B cell (primary cell): ENCODE measurements at regions not wholly inside any gene's neighbourhood (a gene's known extent, or its start where the extent isn't known, plus 50 kb on each side); places are given as distances from the start of the nearest gene placed in this dataset.
"Not testable (repeated sequence)": the region's sequence is repeated elsewhere in the genome, so short reads cannot be mapped to it uniquely, and the experiment has no call there.

Experiments used
- ATAC-seq: fragments of 200-7000 bp; cut with Tn5 transposase; one replicate; pipeline ENCODE4 v1.10.0; 2021; ENCODE audit warnings: low read depth, mild to moderate bottlenecking, moderate number of reproducible peaks, moderate library complexity
- CTCF ChIA-PET: fragments of 350-600 bp; sonication (Branson Sonifier 250); formaldehyde crosslinking; loops from one replicate; lab custom pipeline; 2021; ENCODE audit warnings: antibody characterized with exemption, inconsistent platforms; lab: Charles Lee
- POLR2A ChIA-PET: fragments of 350-600 bp; sonication (Branson Sonifier 250); formaldehyde crosslinking; loops from one replicate; lab custom pipeline; 2021; ENCODE audit warnings: antibody characterized with exemption; lab: Charles Lee
- DNase-seq: peaks from one replicate; pipeline ENCODE4 v3.0.0; 2013
- H2AFZ ChIP-seq: 2 replicates; pipeline ENCODE4 v1.6.1; 2012; ENCODE audit warnings: mild to moderate bottlenecking, low read depth, low read length; ENCODE audit not compliant: insufficient read depth, poor library complexity, severe bottlenecking
- H3K27ac ChIP-seq, 2 donors: 1 replicate in 1 of 2; 2 replicates in 1 of 2; pipeline ENCODE4 v1.5.1; 2012 to 2013; ENCODE audit warnings: low read length in 2 of 2, mild to moderate bottlenecking in 2 of 2, moderate library complexity in 1 of 2
- H3K27me3 ChIP-seq, 4 experiments: fragments of 200-600 bp in 1 of 4; sonication (generic) in 1 of 4; replicated peaks in 1 of 4; 1 replicate in 2 of 4; 2 replicates in 2 of 4; pipeline versions ENCODE4 v1.6.1 to v1.7.0; 2013 to 2016; ENCODE audit warnings: low read length in 3 of 4, mild to moderate bottlenecking in 2 of 4, mixed read lengths in 1 of 4, moderate library complexity in 1 of 4; ENCODE audit not compliant: insufficient read depth in 4 of 4, control insufficient read depth in 3 of 4; ENCODE audit errors: control extremely low read depth in 1 of 4
- H3K36me3 ChIP-seq, 2 experiments: replicated peaks in 1 of 2; 1 replicate in 1 of 2; 2 replicates in 1 of 2; pipeline versions ENCODE4 v1.6.1 to v1.7.1; 2013; ENCODE audit warnings: low read length in 1 of 2; ENCODE audit not compliant: insufficient read depth in 2 of 2, control insufficient read depth in 1 of 2; ENCODE audit errors: control extremely low read depth in 1 of 2, extremely low read depth in 1 of 2
- H3K4me1 ChIP-seq, 2 donors: fragments of 200-600 bp in 1 of 2; sonication (generic) in 1 of 2; 1 replicate in 1 of 2; 2 replicates in 1 of 2; pipeline versions ENCODE4 v1.5.1 to v1.6.1; 2013 to 2017; ENCODE audit warnings: low read length in 2 of 2; ENCODE audit not compliant: control insufficient read depth in 2 of 2, insufficient read depth in 2 of 2
- H3K4me2 ChIP-seq: replicated peaks from 2 replicates; pipeline ENCODE3; 2012; ENCODE audit warnings: mild to moderate bottlenecking, low read depth, low read length; ENCODE audit not compliant: poor library complexity, severe bottlenecking
- H3K4me3 ChIP-seq, 5 experiments: fragments of 200-600 bp in 1 of 5; sonication (generic) in 1 of 5; 1 replicate in 3 of 5; 2 replicates in 2 of 5; pipeline versions ENCODE4 v1.5.1 to v1.7.0; 2011 to 2016; ENCODE audit warnings: low read length in 4 of 5, mild to moderate bottlenecking in 4 of 5, low read depth in 2 of 5, control low read depth in 1 of 5, moderate library complexity in 1 of 5; ENCODE audit not compliant: insufficient read depth in 1 of 5; ENCODE audit errors: control extremely low read depth in 1 of 5, extremely low read depth in 1 of 5
- H3K79me2 ChIP-seq: fragments of 200-600 bp; sonication (generic); one replicate; pipeline ENCODE4 v1.6.0; 2016; ENCODE audit warnings: low read length; ENCODE audit not compliant: control insufficient read depth, insufficient read depth
- H3K9ac ChIP-seq: fragments of 200-600 bp; sonication (generic); 2 replicates; pipeline ENCODE4 v1.6.1; 2017; ENCODE audit warnings: mild to moderate bottlenecking, low read length, moderate library complexity
- H3K9me3 ChIP-seq, 3 donors: one replicate each; pipeline versions ENCODE4 v1.6.1 to v1.7.1; 2013; ENCODE audit warnings: low read length in 2 of 3; ENCODE audit not compliant: control insufficient read depth in 2 of 3, insufficient read depth in 1 of 3; ENCODE audit errors: control extremely low read depth in 1 of 3
- H4K20me1 ChIP-seq: 2 replicates; pipeline ENCODE4 v1.6.0; 2012; ENCODE audit warnings: mild to moderate bottlenecking, low read length; ENCODE audit not compliant: insufficient read depth, control insufficient read depth, poor library complexity, severe bottlenecking
- H3K27ac Mint-ChIP-seq: one replicate; pipeline ENCODE4 v1.8.0; 2021; ENCODE audit warnings: mixed read lengths
- H3K27me3 Mint-ChIP-seq: one replicate; pipeline ENCODE4 v1.8.0; 2021; ENCODE audit warnings: mixed read lengths
- H3K4me1 Mint-ChIP-seq: one replicate; pipeline ENCODE4 v1.8.0; 2021; ENCODE audit warnings: mixed read lengths
- H3K4me3 Mint-ChIP-seq: one replicate; pipeline ENCODE4 v1.8.0; 2021; ENCODE audit warnings: mixed read lengths
- H3K9me3 Mint-ChIP-seq: one replicate; pipeline ENCODE4 v1.8.0; 2022; ENCODE audit warnings: mixed read lengths; ENCODE audit not compliant: insufficient read depth
- EZH2 ChIP-seq: IDR thresholded peaks from 2 replicates; pipeline ENCODE4 v1.6.1; 2012; ENCODE audit warnings: borderline replicate concordance, low read depth, mild to moderate bottlenecking, moderate library complexity, low read length; ENCODE audit not compliant: insufficient read depth, poor library complexity, severe bottlenecking
- WGBS: methylation state at CpG from one replicate; pipeline ENCODE4 v1.1.5; 2013; ENCODE audit warnings: missing lambda C conversion rate; ENCODE audit not compliant: insufficient coverage; 5-methylcytosine and 5-hydroxymethylcytosine counted together
- intact Hi-C: fragments of 100-400 bp; cut with micrococcal nuclease; formaldehyde crosslinking; loops from one replicate; pipeline ENCODE4 v1.10.0; 2022
- TF ChIP-seq, protein P1 (sequence below): fragments of 200-600 bp; IDR thresholded peaks from one replicate; pipeline ENCODE4 v1.8.0; 2022; ENCODE audit warnings: antibody characterized with exemption, mild to moderate bottlenecking

DNA sequence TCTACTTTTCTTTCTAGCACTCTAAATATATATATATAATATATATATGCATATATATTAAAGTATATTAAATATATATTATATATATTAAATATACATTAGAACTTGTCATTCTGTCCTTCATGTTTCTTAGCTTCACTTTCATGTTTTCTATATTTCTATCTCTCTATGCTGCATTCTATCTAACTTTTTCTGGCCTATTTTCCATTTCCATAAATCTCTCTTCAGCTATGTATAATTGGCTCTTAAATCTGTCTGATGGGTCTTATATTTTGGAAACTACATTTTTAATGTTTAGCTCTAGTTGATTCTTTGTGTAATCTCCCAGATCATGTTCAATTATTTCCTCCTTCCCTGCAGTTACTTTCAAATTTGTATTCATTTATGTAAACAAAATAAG lies 72.2 kb downstream of the MTNR1B start:
- Histone ChIP-seq H3K27ac (no peak overlapping the region), H3K36me3 (no peaks in the 10 kb centered on the region), H3K4me2 (no peak overlapping the region), H3K4me1 (no peaks in the 10 kb centered on the region), H3K9ac (no peak overlapping the region), H3K27me3 (no peaks in the 10 kb centered on the region), H3K9me3 (peaks cover 0 to 7% (median 0%) of the 10 kb centered on the region in 3 donors), H3K4me3 (no peak overlapping the region), H3K79me2 (no peaks in the 10 kb centered on the region), H4K20me1 (no peaks in the 10 kb centered on the region), H2AFZ (no peak overlapping the region)
- H3K9me3 Mint-ChIP-seq = no peaks in the 10 kb centered on the region
- ChIA-PET POLR2A (no interaction called here), CTCF (no interaction called here)
- intact Hi-C loops = no loop called here
- no peaks in the 10 kb centered on the region for H3K4me1 Mint-ChIP-seq
- ATAC-seq (no peak), DNase-seq (no peak)
- H3K27ac Mint-ChIP-seq = no peak overlapping the region
- TF ChIP-seq EZH2 = no peak
- TF ChIP-seq, protein P1, sequence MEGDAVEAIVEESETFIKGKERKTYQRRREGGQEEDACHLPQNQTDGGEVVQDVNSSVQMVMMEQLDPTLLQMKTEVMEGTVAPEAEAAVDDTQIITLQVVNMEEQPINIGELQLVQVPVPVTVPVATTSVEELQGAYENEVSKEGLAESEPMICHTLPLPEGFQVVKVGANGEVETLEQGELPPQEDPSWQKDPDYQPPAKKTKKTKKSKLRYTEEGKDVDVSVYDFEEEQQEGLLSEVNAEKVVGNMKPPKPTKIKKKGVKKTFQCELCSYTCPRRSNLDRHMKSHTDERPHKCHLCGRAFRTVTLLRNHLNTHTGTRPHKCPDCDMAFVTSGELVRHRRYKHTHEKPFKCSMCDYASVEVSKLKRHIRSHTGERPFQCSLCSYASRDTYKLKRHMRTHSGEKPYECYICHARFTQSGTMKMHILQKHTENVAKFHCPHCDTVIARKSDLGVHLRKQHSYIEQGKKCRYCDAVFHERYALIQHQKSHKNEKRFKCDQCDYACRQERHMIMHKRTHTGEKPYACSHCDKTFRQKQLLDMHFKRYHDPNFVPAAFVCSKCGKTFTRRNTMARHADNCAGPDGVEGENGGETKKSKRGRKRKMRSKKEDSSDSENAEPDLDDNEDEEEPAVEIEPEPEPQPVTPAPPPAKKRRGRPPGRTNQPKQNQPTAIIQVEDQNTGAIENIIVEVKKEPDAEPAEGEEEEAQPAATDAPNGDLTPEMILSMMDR = no peak
- peaks cover 5% of the 10 kb centered on the region for H3K27me3 Mint-ChIP-seq
- no peak overlapping the region for H3K4me3 Mint-ChIP-seq

DNA sequence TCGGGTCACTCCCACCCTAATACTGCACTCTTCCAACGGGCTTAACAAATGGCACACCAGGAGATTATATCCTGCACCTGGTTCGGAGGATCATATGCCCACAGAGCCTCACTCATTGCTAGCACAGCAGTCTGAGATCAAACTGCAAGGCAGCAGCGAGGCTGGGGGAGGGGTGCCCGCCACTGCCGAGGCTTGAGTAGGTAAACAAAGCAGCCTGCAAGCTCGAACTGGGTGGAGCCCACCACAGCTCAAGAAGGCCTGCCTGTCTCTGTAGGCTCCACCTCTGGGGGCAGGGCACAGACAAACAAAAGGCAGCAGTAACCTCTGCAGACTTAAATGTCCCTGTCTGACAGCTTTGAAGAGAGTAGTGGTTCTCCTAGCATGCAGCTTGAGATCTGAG lies 73.7 kb downstream of the MTNR1B start:
- H3K9me3 ChIP-seq, H3K9me3 Mint-ChIP-seq, H3K36me3 ChIP-seq, H3K27me3 Mint-ChIP-seq, H3K27ac ChIP-seq, DNase-seq, H3K4me1 Mint-ChIP-seq, H3K4me3 ChIP-seq, CTCF ChIA-PET, H3K79me2 ChIP-seq, H2AFZ ChIP-seq, H3K4me2 ChIP-seq, H3K4me1 ChIP-seq, H3K9ac ChIP-seq, H3K27me3 ChIP-seq, H3K4me3 Mint-ChIP-seq, H4K20me1 ChIP-seq, ATAC-seq, H3K27ac Mint-ChIP-seq, intact Hi-C loops, POLR2A ChIA-PET: not testable (repeated sequence)
- WGBS = 90% methylated on average over 4 of the region's 7 CpGs
